WTC11 (cell line): ENCODE measurements at regions not wholly inside any gene's neighbourhood (a gene's known extent, or its start where the extent isn't known, plus 50 kb on each side); places are given as distances from the start of the nearest gene placed in this dataset.

ENCODE experiments used
- ELF4 ChIP-seq: sonication (generic); formaldehyde crosslinking; IDR thresholded peaks from 2 replicates; pipeline ENCODE4 v1.8.1; 2022; ENCODE audit warnings: low read depth, mild to moderate bottlenecking, moderate library complexity, missing genetic modification reagents
- ETV6 ChIP-seq: sonication (generic); formaldehyde crosslinking; IDR thresholded peaks from 2 replicates; pipeline ENCODE4 v1.8.1; 2022; ENCODE audit warnings: mild to moderate bottlenecking, missing genetic modification reagents
- NFATC4 ChIP-seq: fragments of 250-450 bp; sonication (Bioruptor Pico); IDR thresholded peaks from 2 replicates; pipeline ENCODE4 v1.9.0; 2021; ENCODE audit warnings: mild to moderate bottlenecking
- TF ChIP-seq, protein P1 (sequence below): sonication (generic); formaldehyde crosslinking; IDR thresholded peaks from 2 replicates; pipeline ENCODE4 v1.8.1; 2023; ENCODE audit warnings: mild to moderate bottlenecking, moderate library complexity, missing genetic modification reagents
- TF ChIP-seq, protein P2 (sequence below): sonication (generic); formaldehyde crosslinking; IDR thresholded peaks from 2 replicates; pipeline ENCODE4 v1.8.1; 2022; ENCODE audit warnings: mild to moderate bottlenecking, moderate library complexity, missing genetic modification reagents
- TF ChIP-seq, protein P3 (sequence below): sonication (generic); formaldehyde crosslinking; IDR thresholded peaks from 2 replicates; pipeline ENCODE4 v1.8.0; 2023; ENCODE audit warnings: missing genetic modification reagents
- TF ChIP-seq, protein P4 (sequence below): fragments of 200-600 bp; IDR thresholded peaks from 2 replicates; pipeline ENCODE4 v1.8.0; 2022; ENCODE audit warnings: antibody characterized with exemption
- TF ChIP-seq, protein P5 (sequence below): fragments of 250-450 bp; sonication (Bioruptor Pico); IDR thresholded peaks from 2 replicates; pipeline ENCODE4 v2.1.2; 2022; ENCODE audit warnings: mild to moderate bottlenecking, moderate library complexity
- TF ChIP-seq, protein P6 (sequence below): sonication (generic); formaldehyde crosslinking; IDR thresholded peaks from 2 replicates; pipeline ENCODE4 v1.8.0; 2022; ENCODE audit warnings: mild to moderate bottlenecking, missing genetic modification reagents

DNA sequence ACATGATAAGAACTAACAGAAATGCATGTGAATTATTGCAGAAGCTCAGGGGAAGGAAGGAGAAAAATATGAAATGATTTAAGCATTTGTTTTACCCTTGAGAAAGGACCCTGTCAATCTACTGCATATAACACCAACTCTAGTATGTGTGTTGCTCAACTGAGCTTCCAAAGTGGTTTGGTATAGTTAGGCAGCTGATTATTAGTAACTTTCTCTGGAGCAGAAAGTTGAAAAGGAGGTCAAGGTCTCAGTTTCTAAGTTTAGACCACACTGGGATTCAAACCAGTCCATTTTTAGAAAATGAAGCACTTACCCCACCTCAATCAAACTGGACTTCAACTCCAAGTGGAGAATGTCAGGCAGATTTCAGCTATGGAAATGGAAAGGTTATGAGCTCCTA lies 123.3 kb upstream of the CDC42EP3 start:
- TF ChIP-seq, protein P1, sequence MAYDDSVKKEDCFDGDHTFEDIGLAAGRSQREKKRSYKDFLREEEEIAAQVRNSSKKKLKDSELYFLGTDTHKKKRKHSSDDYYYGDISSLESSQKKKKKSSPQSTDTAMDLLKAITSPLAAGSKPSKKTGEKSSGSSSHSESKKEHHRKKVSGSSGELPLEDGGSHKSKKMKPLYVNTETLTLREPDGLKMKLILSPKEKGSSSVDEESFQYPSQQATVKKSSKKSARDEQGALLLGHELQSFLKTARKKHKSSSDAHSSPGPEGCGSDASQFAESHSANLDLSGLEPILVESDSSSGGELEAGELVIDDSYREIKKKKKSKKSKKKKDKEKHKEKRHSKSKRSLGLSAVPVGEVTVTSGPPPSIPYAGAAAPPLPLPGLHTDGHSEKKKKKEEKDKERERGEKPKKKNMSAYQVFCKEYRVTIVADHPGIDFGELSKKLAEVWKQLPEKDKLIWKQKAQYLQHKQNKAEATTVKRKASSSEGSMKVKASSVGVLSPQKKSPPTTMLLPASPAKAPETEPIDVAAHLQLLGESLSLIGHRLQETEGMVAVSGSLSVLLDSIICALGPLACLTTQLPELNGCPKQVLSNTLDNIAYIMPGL (CRISPR knock-in tag) = no peak
- TF ChIP-seq, protein P2, sequence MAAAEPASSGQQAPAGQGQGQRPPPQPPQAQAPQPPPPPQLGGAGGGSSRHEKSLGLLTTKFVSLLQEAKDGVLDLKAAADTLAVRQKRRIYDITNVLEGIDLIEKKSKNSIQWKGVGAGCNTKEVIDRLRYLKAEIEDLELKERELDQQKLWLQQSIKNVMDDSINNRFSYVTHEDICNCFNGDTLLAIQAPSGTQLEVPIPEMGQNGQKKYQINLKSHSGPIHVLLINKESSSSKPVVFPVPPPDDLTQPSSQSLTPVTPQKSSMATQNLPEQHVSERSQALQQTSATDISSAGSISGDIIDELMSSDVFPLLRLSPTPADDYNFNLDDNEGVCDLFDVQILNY (CRISPR knock-in tag) = no peak
- TF ChIP-seq, protein P3, sequence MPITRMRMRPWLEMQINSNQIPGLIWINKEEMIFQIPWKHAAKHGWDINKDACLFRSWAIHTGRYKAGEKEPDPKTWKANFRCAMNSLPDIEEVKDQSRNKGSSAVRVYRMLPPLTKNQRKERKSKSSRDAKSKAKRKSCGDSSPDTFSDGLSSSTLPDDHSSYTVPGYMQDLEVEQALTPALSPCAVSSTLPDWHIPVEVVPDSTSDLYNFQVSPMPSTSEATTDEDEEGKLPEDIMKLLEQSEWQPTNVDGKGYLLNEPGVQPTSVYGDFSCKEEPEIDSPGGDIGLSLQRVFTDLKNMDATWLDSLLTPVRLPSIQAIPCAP = no peak
- no peak for TF ChIP-seq ETV6 (CRISPR knock-in tag)
- TF ChIP-seq, protein P4, sequence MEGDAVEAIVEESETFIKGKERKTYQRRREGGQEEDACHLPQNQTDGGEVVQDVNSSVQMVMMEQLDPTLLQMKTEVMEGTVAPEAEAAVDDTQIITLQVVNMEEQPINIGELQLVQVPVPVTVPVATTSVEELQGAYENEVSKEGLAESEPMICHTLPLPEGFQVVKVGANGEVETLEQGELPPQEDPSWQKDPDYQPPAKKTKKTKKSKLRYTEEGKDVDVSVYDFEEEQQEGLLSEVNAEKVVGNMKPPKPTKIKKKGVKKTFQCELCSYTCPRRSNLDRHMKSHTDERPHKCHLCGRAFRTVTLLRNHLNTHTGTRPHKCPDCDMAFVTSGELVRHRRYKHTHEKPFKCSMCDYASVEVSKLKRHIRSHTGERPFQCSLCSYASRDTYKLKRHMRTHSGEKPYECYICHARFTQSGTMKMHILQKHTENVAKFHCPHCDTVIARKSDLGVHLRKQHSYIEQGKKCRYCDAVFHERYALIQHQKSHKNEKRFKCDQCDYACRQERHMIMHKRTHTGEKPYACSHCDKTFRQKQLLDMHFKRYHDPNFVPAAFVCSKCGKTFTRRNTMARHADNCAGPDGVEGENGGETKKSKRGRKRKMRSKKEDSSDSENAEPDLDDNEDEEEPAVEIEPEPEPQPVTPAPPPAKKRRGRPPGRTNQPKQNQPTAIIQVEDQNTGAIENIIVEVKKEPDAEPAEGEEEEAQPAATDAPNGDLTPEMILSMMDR = no peak
- TF ChIP-seq, protein P5, sequence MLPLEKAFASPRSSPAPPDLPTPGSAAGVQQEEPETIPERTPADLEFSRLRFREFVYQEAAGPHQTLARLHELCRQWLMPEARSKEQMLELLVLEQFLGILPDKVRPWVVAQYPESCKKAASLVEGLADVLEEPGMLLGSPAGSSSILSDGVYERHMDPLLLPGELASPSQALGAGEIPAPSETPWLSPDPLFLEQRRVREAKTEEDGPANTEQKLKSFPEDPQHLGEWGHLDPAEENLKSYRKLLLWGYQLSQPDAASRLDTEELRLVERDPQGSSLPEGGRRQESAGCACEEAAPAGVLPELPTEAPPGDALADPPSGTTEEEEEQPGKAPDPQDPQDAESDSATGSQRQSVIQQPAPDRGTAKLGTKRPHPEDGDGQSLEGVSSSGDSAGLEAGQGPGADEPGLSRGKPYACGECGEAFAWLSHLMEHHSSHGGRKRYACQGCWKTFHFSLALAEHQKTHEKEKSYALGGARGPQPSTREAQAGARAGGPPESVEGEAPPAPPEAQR (CRISPR knock-in tag) = no peak
- no peak for TF ChIP-seq NFATC4
- TF ChIP-seq, protein P6, sequence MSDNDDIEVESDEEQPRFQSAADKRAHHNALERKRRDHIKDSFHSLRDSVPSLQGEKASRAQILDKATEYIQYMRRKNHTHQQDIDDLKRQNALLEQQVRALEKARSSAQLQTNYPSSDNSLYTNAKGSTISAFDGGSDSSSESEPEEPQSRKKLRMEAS = no peak
- no peak for TF ChIP-seq ELF4 (CRISPR knock-in tag)
